ENCODE measurements at regions not wholly inside any gene's neighbourhood (a gene's known extent, or its start where the extent isn't known, plus 50 kb on each side); places are given as distances from the start of the nearest gene placed in this dataset.

- Histone ChIP-seq H3K27me3 (ENCODE audit: insufficient read depth, insufficient read length) (no peaks in the 10 kb centered on the region), H3K9ac (ENCODE audit: insufficient read length, low read depth) (no peak overlapping the region), H3K9me3 (ENCODE audit: insufficient read depth, low read length) (no peaks in the 10 kb centered on the region), H3K36me3 (ENCODE audit: insufficient read depth, insufficient read length, low read length) (no peaks in the 10 kb centered on the region), H3K4me3 (ENCODE audit: insufficient read length, low read depth) (no peak overlapping the region), H3K4me1 (ENCODE audit: insufficient read depth, insufficient read length) (peaks cover 3% of the 10 kb centered on the region)
- no peak for DNase-seq (ENCODE audit: low read depth, low spot score)
- TF ChIP-seq ZNF274 (IDR thresholded peaks at IDR 0.05; ENCODE audit: low read depth, low read length) (no peak), SUZ12 (IDR thresholded peaks at IDR 0.05; ENCODE audit: extremely low read depth, insufficient read depth, insufficient read length) (no peak), YY1 (IDR thresholded peaks at IDR 0.05; ENCODE audit: insufficient read depth, insufficient read length) (no peak)
Observed at GRCh38 chr14:96638041-96638855, 136.1 kb downstream of the PAPOLA start.

GRCh38 chr14:96639550-96639949, 137.4 kb downstream of the PAPOLA start:
- no peak overlapping the region for H3K4me3 ChIP-seq (ENCODE audit: insufficient read length, low read depth)
- H3K4me1 ChIP-seq (ENCODE audit: insufficient read depth, insufficient read length) = no peaks in the 10 kb centered on the region
- no peaks in the 10 kb centered on the region for H3K9me3 ChIP-seq (ENCODE audit: insufficient read depth, low read length)
- no peak for DNase-seq (ENCODE audit: low read depth, low spot score)
- no peak overlapping the region for H3K9ac ChIP-seq (ENCODE audit: insufficient read length, low read depth)
- H3K36me3 ChIP-seq (ENCODE audit: insufficient read depth, insufficient read length, low read length) = no peaks in the 10 kb centered on the region
- H3K27me3 ChIP-seq (ENCODE audit: insufficient read depth, insufficient read length) = no peaks in the 10 kb centered on the region
- TF ChIP-seq SUZ12 (IDR thresholded peaks at IDR 0.05; ENCODE audit: extremely low read depth, insufficient read depth, insufficient read length) (no peak), YY1 (IDR thresholded peaks at IDR 0.05; ENCODE audit: insufficient read depth, insufficient read length) (no peak), ZNF274 (IDR thresholded peaks at IDR 0.05; ENCODE audit: low read depth, low read length) (no peak)

- H3K9ac ChIP-seq (ENCODE audit: insufficient read length, low read depth) = no peak overlapping the region
- no peak overlapping the region for H3K4me3 ChIP-seq (ENCODE audit: insufficient read length, low read depth)
- H3K9me3 ChIP-seq (ENCODE audit: insufficient read depth, low read length) = no peaks in the 10 kb centered on the region
- no peaks in the 10 kb centered on the region for H3K27me3 ChIP-seq (ENCODE audit: insufficient read depth, insufficient read length)
- TF ChIP-seq ZNF274 (IDR thresholded peaks at IDR 0.05; ENCODE audit: low read depth, low read length) = no peak
- TF ChIP-seq YY1 (IDR thresholded peaks at IDR 0.05; ENCODE audit: insufficient read depth, insufficient read length) = no peak
- TF ChIP-seq SUZ12 (IDR thresholded peaks at IDR 0.05; ENCODE audit: extremely low read depth, insufficient read depth, insufficient read length) = no peak
- no peak for DNase-seq (ENCODE audit: low read depth, low spot score)
- H3K4me1 ChIP-seq (ENCODE audit: insufficient read depth, insufficient read length) = no peaks in the 10 kb centered on the region
- no peaks in the 10 kb centered on the region for H3K36me3 ChIP-seq (ENCODE audit: insufficient read depth, insufficient read length, low read length)
Observed at GRCh38 chr14:96648506-96649326, 146.5 kb downstream of the PAPOLA start.

DNA sequence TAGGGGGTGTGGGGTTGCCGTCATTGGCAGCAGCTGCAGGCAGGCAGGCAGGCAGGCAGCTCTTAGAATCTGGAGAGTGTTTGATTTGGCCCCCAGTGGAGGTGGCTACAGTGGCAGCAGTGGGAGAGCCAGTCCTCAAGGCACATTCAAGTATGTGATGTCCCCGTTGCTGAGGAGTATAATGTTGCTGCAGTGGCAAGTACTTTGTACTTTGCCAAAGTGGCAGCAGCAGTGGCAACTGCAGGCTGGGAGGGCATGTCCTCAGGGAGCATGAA, 147.1 kb downstream of the PAPOLA start:
- no peak for DNase-seq (ENCODE audit: low read depth, low spot score)
- Histone ChIP-seq H3K9me3 (ENCODE audit: insufficient read depth, low read length) (no peaks in the 10 kb centered on the region), H3K4me3 (ENCODE audit: insufficient read length, low read depth) (no peak overlapping the region), H3K27me3 (ENCODE audit: insufficient read depth, insufficient read length) (no peaks in the 10 kb centered on the region), H3K36me3 (ENCODE audit: insufficient read depth, insufficient read length, low read length) (no peaks in the 10 kb centered on the region), H3K4me1 (ENCODE audit: insufficient read depth, insufficient read length) (no peaks in the 10 kb centered on the region), H3K9ac (ENCODE audit: insufficient read length, low read depth) (no peak overlapping the region)
- no peak for TF ChIP-seq SUZ12 (IDR thresholded peaks at IDR 0.05; ENCODE audit: extremely low read depth, insufficient read depth, insufficient read length)

- Histone ChIP-seq H3K4me1 (ENCODE audit: insufficient read depth, insufficient read length) (no peaks in the 10 kb centered on the region), H3K27me3 (ENCODE audit: insufficient read depth, insufficient read length) (no peaks in the 10 kb centered on the region), H3K9me3 (ENCODE audit: insufficient read depth, low read length) (no peaks in the 10 kb centered on the region), H3K9ac (ENCODE audit: insufficient read length, low read depth) (no peak overlapping the region), H3K36me3 (ENCODE audit: insufficient read depth, insufficient read length, low read length) (no peaks in the 10 kb centered on the region), H3K4me3 (ENCODE audit: insufficient read length, low read depth) (no peak overlapping the region)
- no peak for DNase-seq (ENCODE audit: low read depth, low spot score)
- TF ChIP-seq SUZ12 (IDR thresholded peaks at IDR 0.05; ENCODE audit: extremely low read depth, insufficient read depth, insufficient read length) (no peak), YY1 (IDR thresholded peaks at IDR 0.05; ENCODE audit: insufficient read depth, insufficient read length) (no peak), ZNF274 (IDR thresholded peaks at IDR 0.05; ENCODE audit: low read depth, low read length) (no peak)
Observed at GRCh38 chr14:96653597-96653996, 143.6 kb upstream of the VRK1 start.

GRCh38 chr14:96658611-96659010, 138.6 kb upstream of the VRK1 start:
- no peak for DNase-seq (ENCODE audit: low read depth, low spot score)
- Histone ChIP-seq H3K4me1 (ENCODE audit: insufficient read depth, insufficient read length) (peaks cover 5% of the 10 kb centered on the region), H3K27me3 (ENCODE audit: insufficient read depth, insufficient read length) (no peaks in the 10 kb centered on the region), H3K9me3 (ENCODE audit: insufficient read depth, low read length) (no peaks in the 10 kb centered on the region; the same call in 1 of the 2 replicates), H3K4me3 (ENCODE audit: insufficient read length, low read depth) (no peak overlapping the region), H3K9ac (ENCODE audit: insufficient read length, low read depth) (no peak overlapping the region), H3K36me3 (ENCODE audit: insufficient read depth, insufficient read length, low read length) (no peaks in the 10 kb centered on the region)
- TF ChIP-seq ZNF274 (IDR thresholded peaks at IDR 0.05; ENCODE audit: low read depth, low read length) = no peak
- TF ChIP-seq YY1 (IDR thresholded peaks at IDR 0.05; ENCODE audit: insufficient read depth, insufficient read length) = no peak
- TF ChIP-seq SUZ12 (IDR thresholded peaks at IDR 0.05; ENCODE audit: extremely low read depth, insufficient read depth, insufficient read length) = no peak

- no peak overlapping the region for H3K9ac ChIP-seq (ENCODE audit: insufficient read length, low read depth)
- H3K9me3 ChIP-seq (ENCODE audit: insufficient read depth, low read length) = no peaks in the 10 kb centered on the region; the same call in 1 of the 2 replicates
- no peaks in the 10 kb centered on the region for H3K27me3 ChIP-seq (ENCODE audit: insufficient read depth, insufficient read length)
- DNase-seq (ENCODE audit: low read depth, low spot score) = no peak
- no peak overlapping the region for H3K4me3 ChIP-seq (ENCODE audit: insufficient read length, low read depth)
- H3K4me1 ChIP-seq (ENCODE audit: insufficient read depth, insufficient read length) = peaks cover 5% of the 10 kb centered on the region
- H3K36me3 ChIP-seq (ENCODE audit: insufficient read depth, insufficient read length, low read length) = no peaks in the 10 kb centered on the region
- TF ChIP-seq SUZ12 (IDR thresholded peaks at IDR 0.05; ENCODE audit: extremely low read depth, insufficient read depth, insufficient read length) (no peak), ZNF274 (IDR thresholded peaks at IDR 0.05; ENCODE audit: low read depth, low read length) (no peak), YY1 (IDR thresholded peaks at IDR 0.05; ENCODE audit: insufficient read depth, insufficient read length) (no peak)
Observed at GRCh38 chr14:96660123-96660522, 137.1 kb upstream of the VRK1 start.
